ENCODE measurements at regions not wholly inside any gene's neighbourhood (a gene's known extent, or its start where the extent isn't known, plus 50 kb on each side); places are given as distances from the start of the nearest gene placed in this dataset.

GRCh38 chr17:36761203-36761950 lies 160.0 kb downstream of the MRM1 start:
- TF ChIP-seq ZBTB10 (tag by site-specific recombination; IDR thresholded peaks at IDR 0.05) (no peak), ZFP41 (tag by site-specific recombination; IDR thresholded peaks at IDR 0.05; ENCODE audit: borderline replicate concordance) (no peak)

All from HEK293 (cell line).